OCI-LY1 (cell line): ENCODE measurements at regions not wholly inside any gene's neighbourhood (a gene's known extent, or its start where the extent isn't known, plus 50 kb on each side); places are given as distances from the start of the nearest gene placed in this dataset.

Source experiments
- H2AFZ ChIP-seq: fragments of 200-600 bp; sonication (generic), shearing (Covaris generic); 2 replicates; pipeline ENCODE4 v1.6.0; 2014; ENCODE audit warnings: antibody characterized with exemption, mild to moderate bottlenecking, low read length
- H3F3A ChIP-seq: fragments of 200-600 bp; sonication (generic), shearing (Covaris generic); 2 replicates; pipeline ENCODE4 v1.6.0; 2014; ENCODE audit warnings: mild to moderate bottlenecking, antibody characterized with exemption, low read length, moderate library complexity; ENCODE audit not compliant: insufficient read depth
- H3K27ac ChIP-seq: fragments of 200-600 bp; sonication (generic); 2 replicates; pipeline ENCODE4 v1.5.1; 2014; ENCODE audit warnings: low read length, mixed run types, mild to moderate bottlenecking, low read depth; ENCODE audit not compliant: poor library complexity, severe bottlenecking
- H3K27me3 ChIP-seq: fragments of 200-600 bp; sonication (generic); 2 replicates; pipeline ENCODE4 v1.6.0; 2014; ENCODE audit warnings: antibody characterized with exemption, mild to moderate bottlenecking, low read length, moderate library complexity; ENCODE audit not compliant: insufficient read depth
- H3K36me3 ChIP-seq: fragments of 200-600 bp; sonication (generic); 2 replicates; pipeline ENCODE4 v1.6.1; 2014; ENCODE audit warnings: mild to moderate bottlenecking, antibody characterized with exemption, low read length, moderate library complexity, mixed read lengths; ENCODE audit not compliant: insufficient read depth
- H3K4me1 ChIP-seq: fragments of 200-600 bp; sonication (generic); 2 replicates; pipeline ENCODE4 v1.5.1; 2014; ENCODE audit warnings: mild to moderate bottlenecking, low read length, moderate library complexity; ENCODE audit not compliant: insufficient read depth, severe bottlenecking
- H3K4me2 ChIP-seq: fragments of 200-600 bp; sonication (generic), shearing (Covaris generic); 2 replicates; pipeline ENCODE4 v1.6.1; 2014; ENCODE audit warnings: low read length
- H3K4me3 ChIP-seq: fragments of 200-600 bp; sonication (generic); 2 replicates; pipeline ENCODE4 v1.5.1; 2014; ENCODE audit warnings: low read length, low read depth, mild to moderate bottlenecking, mixed read lengths; ENCODE audit not compliant: poor library complexity, severe bottlenecking
- H3K79me2 ChIP-seq: fragments of 200-600 bp; shearing (Covaris generic); 2 replicates; pipeline ENCODE4 v1.6.1; 2016; ENCODE audit warnings: mixed run types, low read length, mixed read lengths; ENCODE audit not compliant: insufficient read depth
- H3K9ac ChIP-seq: fragments of 200-600 bp; sonication (generic), shearing (Covaris generic); 2 replicates; pipeline ENCODE4 v1.6.1; 2014; ENCODE audit warnings: mild to moderate bottlenecking, low read length, mixed read lengths
- H3K9me2 ChIP-seq: fragments of 200-600 bp; sonication (generic), shearing (Covaris generic); 2 replicates; pipeline ENCODE4 v1.6.1; 2014; ENCODE audit warnings: low read depth, mild to moderate bottlenecking, low read length, mixed read lengths
- H3K9me3 ChIP-seq: fragments of 200-600 bp; shearing (Covaris generic); 2 replicates; pipeline ENCODE4 v1.6.1; 2014; ENCODE audit warnings: low read length, mixed read lengths
- H4K20me1 ChIP-seq: fragments of 200-600 bp; sonication (generic), shearing (Covaris generic); 2 replicates; pipeline ENCODE4 v1.6.0; 2016; ENCODE audit warnings: mild to moderate bottlenecking, low read length; ENCODE audit not compliant: insufficient read depth
- EZH2 ChIP-seq: fragments of 200-600 bp; sonication (generic), shearing (Covaris generic); IDR thresholded peaks from 2 replicates; pipeline ENCODE4 v1.8.0; 2017; ENCODE audit warnings: borderline replicate concordance, mixed run types, mild to moderate bottlenecking, antibody characterized with exemption, low read length, moderate library complexity, mixed read lengths
- TF ChIP-seq, protein P1 (sequence below): fragments of 200-600 bp; sonication (generic), shearing (Covaris generic); IDR thresholded peaks from 2 replicates; pipeline ENCODE4 v1.5.1; 2017; ENCODE audit warnings: mild to moderate bottlenecking, antibody characterized with exemption, low read length, moderate library complexity, mixed read lengths

DNA sequence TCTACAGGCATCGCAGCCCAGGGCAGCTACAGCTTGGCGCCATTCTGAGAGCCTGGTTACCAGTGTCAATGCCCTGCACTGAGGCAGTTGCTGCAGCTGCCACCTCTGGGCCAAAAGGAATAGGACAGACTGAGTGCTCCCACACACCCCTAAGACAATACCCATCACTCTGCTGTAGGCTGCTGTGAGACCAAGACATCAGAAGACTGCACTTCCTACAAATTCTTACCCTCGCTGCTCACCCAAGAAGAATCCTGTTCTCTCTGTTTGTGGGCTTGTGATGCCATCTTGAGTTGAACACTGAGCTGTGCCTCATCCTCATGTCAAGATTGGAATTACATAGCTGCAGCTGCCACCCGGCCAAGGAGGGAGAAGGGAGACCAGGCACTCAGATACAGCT, 1847.0 kb upstream of the PCDH10 start:
- H3K27me3 ChIP-seq = no peaks in the 10 kb centered on the region
- H3K4me1 ChIP-seq = peaks cover 8% of the 10 kb centered on the region
- H3K9me3 ChIP-seq = no peaks in the 10 kb centered on the region
- no peaks in the 10 kb centered on the region for H4K20me1 ChIP-seq
- H3K9me2 ChIP-seq = no peaks in the 10 kb centered on the region
- 0 out of 2 replicates have a peak overlapping the region, but pooled peaks have one; percentile 68 for H2AFZ ChIP-seq
- no peaks in the 10 kb centered on the region for H3F3A ChIP-seq
- H3K27ac ChIP-seq = no peak overlapping the region
- no peak overlapping the region for H3K4me3 ChIP-seq
- no peaks in the 10 kb centered on the region for H3K36me3 ChIP-seq
- no peak overlapping the region for H3K4me2 ChIP-seq
- H3K79me2 ChIP-seq = no peaks in the 10 kb centered on the region
- H3K9ac ChIP-seq = no peak overlapping the region
- TF ChIP-seq, protein P1, sequence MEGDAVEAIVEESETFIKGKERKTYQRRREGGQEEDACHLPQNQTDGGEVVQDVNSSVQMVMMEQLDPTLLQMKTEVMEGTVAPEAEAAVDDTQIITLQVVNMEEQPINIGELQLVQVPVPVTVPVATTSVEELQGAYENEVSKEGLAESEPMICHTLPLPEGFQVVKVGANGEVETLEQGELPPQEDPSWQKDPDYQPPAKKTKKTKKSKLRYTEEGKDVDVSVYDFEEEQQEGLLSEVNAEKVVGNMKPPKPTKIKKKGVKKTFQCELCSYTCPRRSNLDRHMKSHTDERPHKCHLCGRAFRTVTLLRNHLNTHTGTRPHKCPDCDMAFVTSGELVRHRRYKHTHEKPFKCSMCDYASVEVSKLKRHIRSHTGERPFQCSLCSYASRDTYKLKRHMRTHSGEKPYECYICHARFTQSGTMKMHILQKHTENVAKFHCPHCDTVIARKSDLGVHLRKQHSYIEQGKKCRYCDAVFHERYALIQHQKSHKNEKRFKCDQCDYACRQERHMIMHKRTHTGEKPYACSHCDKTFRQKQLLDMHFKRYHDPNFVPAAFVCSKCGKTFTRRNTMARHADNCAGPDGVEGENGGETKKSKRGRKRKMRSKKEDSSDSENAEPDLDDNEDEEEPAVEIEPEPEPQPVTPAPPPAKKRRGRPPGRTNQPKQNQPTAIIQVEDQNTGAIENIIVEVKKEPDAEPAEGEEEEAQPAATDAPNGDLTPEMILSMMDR = peak; percentile 39
- TF ChIP-seq EZH2 = no peak

DNA sequence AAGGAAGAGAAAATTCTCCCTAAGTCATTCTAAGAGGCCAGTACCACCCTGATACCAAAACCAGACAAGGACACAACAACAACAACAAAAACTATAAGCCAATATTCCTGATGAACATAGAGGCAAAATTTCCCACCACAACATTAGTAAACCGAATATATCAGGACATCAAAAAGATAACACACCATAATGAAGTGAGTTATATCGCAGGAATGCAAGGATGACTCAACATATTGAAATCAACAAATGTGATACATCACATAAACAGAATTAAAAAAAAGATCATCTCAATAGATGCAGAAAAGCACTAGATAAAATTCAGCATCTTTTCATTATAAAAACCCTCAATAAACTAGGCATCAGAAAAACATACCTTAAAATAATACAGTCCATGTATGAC, 1844.4 kb upstream of the PCDH10 start:
- H3K4me2 ChIP-seq = no peak overlapping the region
- H3K9me2 ChIP-seq = no peaks in the 10 kb centered on the region
- H3F3A ChIP-seq = no peaks in the 10 kb centered on the region
- peaks cover 12% of the 10 kb centered on the region for H3K4me1 ChIP-seq
- no peak overlapping the region for H3K9ac ChIP-seq
- no peak overlapping the region for H3K4me3 ChIP-seq
- no peak for TF ChIP-seq EZH2
- TF ChIP-seq, protein P1 = no peak
- no peaks in the 10 kb centered on the region for H4K20me1 ChIP-seq
- no peak overlapping the region for H2AFZ ChIP-seq
- no peaks in the 10 kb centered on the region for H3K9me3 ChIP-seq
- H3K36me3 ChIP-seq = no peaks in the 10 kb centered on the region
- no peaks in the 10 kb centered on the region for H3K27me3 ChIP-seq
- H3K79me2 ChIP-seq = no peaks in the 10 kb centered on the region
- H3K27ac ChIP-seq = no peak overlapping the region

DNA sequence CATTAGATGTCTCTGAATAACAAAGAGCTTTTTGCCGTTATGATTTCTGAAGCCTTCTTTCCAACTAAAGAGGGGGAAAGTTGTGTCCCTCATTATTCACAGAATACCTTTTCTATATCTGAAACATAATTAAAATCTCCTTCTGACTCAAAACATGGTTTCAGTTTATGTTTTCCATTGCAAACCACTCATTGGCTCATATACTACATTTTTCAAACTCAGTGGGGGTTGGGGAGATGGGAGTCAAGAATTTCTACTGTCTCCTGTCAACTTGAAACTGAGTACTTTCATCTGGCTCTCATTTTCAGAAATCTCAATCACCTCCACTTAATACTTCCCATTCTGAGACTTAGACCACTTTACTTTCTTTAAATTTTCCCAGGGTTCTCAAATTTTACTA, 1839.5 kb upstream of the PCDH10 start:
- TF ChIP-seq, protein P1 = no peak
- no peak for TF ChIP-seq EZH2
- Histone ChIP-seq H3K36me3 (no peaks in the 10 kb centered on the region), H3K4me3 (no peak overlapping the region), H3K79me2 (no peaks in the 10 kb centered on the region), H3K27ac (no peak overlapping the region), H3K9me2 (no peaks in the 10 kb centered on the region), H3K4me1 (peaks cover 4% of the 10 kb centered on the region), H4K20me1 (no peaks in the 10 kb centered on the region), H3F3A (no peaks in the 10 kb centered on the region), H2AFZ (no peak overlapping the region; the same call in 1 of the 2 replicates), H3K27me3 (no peaks in the 10 kb centered on the region), H3K9ac (no peak overlapping the region), H3K4me2 (no peak overlapping the region), H3K9me3 (peaks cover 4% of the 10 kb centered on the region; the same call in 1 of the 2 replicates)
